Testis (tissue), 2 donors: ENCODE measurements at regions not wholly inside any gene's neighbourhood (a gene's known extent, or its start where the extent isn't known, plus 50 kb on each side); places are given as distances from the start of the nearest gene placed in this dataset.

Source experiments
- DNase-seq: peaks from one replicate; pipeline ENCODE4 v3.0.0-alpha.2; 2019
- H3K27ac ChIP-seq, 2 donors: fragments of 200-600 bp; sonication (generic); one replicate each; pipeline ENCODE4 v1.5.1; 2019
- H3K27me3 ChIP-seq: fragments of 200-600 bp; sonication (generic); one replicate; pipeline ENCODE4 v1.5.1; 2019
- H3K36me3 ChIP-seq: fragments of 200-600 bp; sonication (generic); one replicate; pipeline ENCODE4 v1.5.1; 2017; ENCODE audit warnings: low read depth; ENCODE audit errors: missing control alignments
- H3K4me1 ChIP-seq: fragments of 200-600 bp; sonication (generic); one replicate; pipeline ENCODE4 v1.5.1; 2019
- H3K4me3 ChIP-seq, 2 donors: fragments of 200-600 bp; sonication (generic); one replicate each; pipeline ENCODE4 v1.5.1; 2017 to 2019
- H3K9me3 ChIP-seq: fragments of 200-600 bp; sonication (generic); one replicate; pipeline ENCODE4 v1.5.1; 2017
- CTCF ChIP-seq, 3 experiments: fragments of 450-650 bp in 2 of 3; fragments of 200-600 bp in 1 of 3; sonication (generic) in 1 of 3; IDR thresholded peaks; one replicate each; pipeline ENCODE4 v1.5.1; 2016 to 2019; ENCODE audit warnings: antibody characterized with exemption in 3 of 3, mild to moderate bottlenecking in 2 of 3, moderate library complexity in 1 of 3
- POLR2A ChIP-seq: fragments of 450-650 bp; IDR thresholded peaks from one replicate; pipeline ENCODE4 v1.6.1; 2017; ENCODE audit warnings: antibody characterized with exemption, mild to moderate bottlenecking, moderate library complexity
- WGBS, 2 donors: methylation state at CpG; one replicate each; pipeline ENCODE4 v1.1.5; 2018; 5-methylcytosine and 5-hydroxymethylcytosine counted together
- intact Hi-C: fragments of 100-400 bp; cut with DNase I; formaldehyde crosslinking; loops from one replicate; pipeline ENCODE4 v1.15.1; 2023; ENCODE audit warnings: low total_unique reads

GRCh38 chr2:48118895-48119294 is 195.6 kb upstream of the FOXN2 start:
- DNase-seq = no peak
- no peaks in the 10 kb centered on the region for H3K36me3 ChIP-seq
- H3K27ac ChIP-seq = no peak overlapping the region
- intact Hi-C loops = no loop called here
- TF ChIP-seq POLR2A (no peak), CTCF (IDR thresholded peaks at IDR 0.05) (no peak)
- H3K9me3 ChIP-seq = no peaks in the 10 kb centered on the region
- no peaks in the 10 kb centered on the region for H3K27me3 ChIP-seq
- 59 to 71% methylated on average over 6 of the region's 6 CpGs for WGBS, 2 donors
- no peak overlapping the region for H3K4me3 ChIP-seq
- H3K4me1 ChIP-seq = no peaks in the 10 kb centered on the region

- no peak overlapping the region for H3K27ac ChIP-seq
- TF ChIP-seq POLR2A = no peak
- TF ChIP-seq CTCF (IDR thresholded peaks at IDR 0.05) = no peak
- no peaks in the 10 kb centered on the region for H3K4me1 ChIP-seq
- no peak overlapping the region for H3K4me3 ChIP-seq
- intact Hi-C loops = no loop called here
- WGBS, 2 donors = 64 to 69% methylated on average over 3 of the region's 3 CpGs
- H3K36me3 ChIP-seq = no peaks in the 10 kb centered on the region
- no peaks in the 10 kb centered on the region for H3K9me3 ChIP-seq
- no peaks in the 10 kb centered on the region for H3K27me3 ChIP-seq
- DNase-seq = no peak
Measured at GRCh38 chr2:48120112-48120511, 194.4 kb upstream of the FOXN2 start.

- 84 to 89% methylated on average over 1 of the region's 1 CpG for WGBS, 2 donors
- no peaks in the 10 kb centered on the region for H3K4me1 ChIP-seq
- no peaks in the 10 kb centered on the region for H3K36me3 ChIP-seq
- H3K4me3 ChIP-seq = no peak overlapping the region
- no peaks in the 10 kb centered on the region for H3K9me3 ChIP-seq
- intact Hi-C loops = no loop called here
- TF ChIP-seq POLR2A (no peak), CTCF (IDR thresholded peaks at IDR 0.05) (no peak)
- no peak overlapping the region for H3K27ac ChIP-seq
- DNase-seq = no peak
- no peaks in the 10 kb centered on the region for H3K27me3 ChIP-seq
Measured at GRCh38 chr2:48120759-48121242, 193.7 kb upstream of the FOXN2 start.

GRCh38 chr2:48122166-48122565 is 192.3 kb upstream of the FOXN2 start:
- Histone ChIP-seq H3K4me1 (no peaks in the 10 kb centered on the region), H3K9me3 (no peaks in the 10 kb centered on the region), H3K27ac (no peak overlapping the region), H3K4me3 (no peak overlapping the region), H3K36me3 (no peaks in the 10 kb centered on the region), H3K27me3 (no peaks in the 10 kb centered on the region)
- WGBS, 2 donors = 93 to 95% methylated on average over 4 of the region's 4 CpGs
- no peak for TF ChIP-seq CTCF (IDR thresholded peaks at IDR 0.05)
- no peak for TF ChIP-seq POLR2A
- intact Hi-C loops = no loop called here
- no peak for DNase-seq

GRCh38 chr2:48124592-48124991 is 189.9 kb upstream of the FOXN2 start:
- intact Hi-C loops = no loop called here
- Histone ChIP-seq H3K4me1 (no peaks in the 10 kb centered on the region), H3K9me3 (no peaks in the 10 kb centered on the region), H3K4me3 (no peak overlapping the region), H3K27ac (no peak overlapping the region), H3K27me3 (no peaks in the 10 kb centered on the region), H3K36me3 (no peaks in the 10 kb centered on the region)
- TF ChIP-seq CTCF (IDR thresholded peaks at IDR 0.05) = no peak
- no peak for DNase-seq
- WGBS, 2 donors = 86 to 93% methylated on average over 1 of the region's 1 CpG
